Skeletal muscle satellite cell (primary cell): ENCODE measurements at regions not wholly inside any gene's neighbourhood (a gene's known extent, or its start where the extent isn't known, plus 50 kb on each side); places are given as distances from the start of the nearest gene placed in this dataset.

Experiments used
- H3K27me3 ChIP-seq: 2 replicates; pipeline ENCODE4 v1.7.0; 2013; ENCODE audit warnings: low read length; ENCODE audit not compliant: control insufficient read depth, insufficient read depth
- H3K36me3 ChIP-seq: 2 replicates; pipeline ENCODE4 v1.7.0; 2013; ENCODE audit warnings: mild to moderate bottlenecking, control low read depth, low read length; ENCODE audit not compliant: insufficient read depth
- H3K4me1 ChIP-seq: 2 replicates; pipeline ENCODE4 v1.7.0; 2013; ENCODE audit warnings: low read length; ENCODE audit not compliant: control insufficient read depth, insufficient read depth
- H3K4me2 ChIP-seq: 2 replicates; pipeline ENCODE4 v1.7.0; 2013; ENCODE audit warnings: mild to moderate bottlenecking, low read length
- H3K4me3 ChIP-seq: 2 replicates; pipeline ENCODE4 v1.7.0; 2013; ENCODE audit warnings: low read length
- H3K9ac ChIP-seq: 2 replicates; pipeline ENCODE4 v1.7.0; 2013; ENCODE audit warnings: mild to moderate bottlenecking, low read depth, low read length, moderate library complexity
- H3K9me3 ChIP-seq: replicated peaks from 2 replicates; pipeline ENCODE4 v1.7.0; 2013; ENCODE audit warnings: mild to moderate bottlenecking, control low read depth, low read length

DNA sequence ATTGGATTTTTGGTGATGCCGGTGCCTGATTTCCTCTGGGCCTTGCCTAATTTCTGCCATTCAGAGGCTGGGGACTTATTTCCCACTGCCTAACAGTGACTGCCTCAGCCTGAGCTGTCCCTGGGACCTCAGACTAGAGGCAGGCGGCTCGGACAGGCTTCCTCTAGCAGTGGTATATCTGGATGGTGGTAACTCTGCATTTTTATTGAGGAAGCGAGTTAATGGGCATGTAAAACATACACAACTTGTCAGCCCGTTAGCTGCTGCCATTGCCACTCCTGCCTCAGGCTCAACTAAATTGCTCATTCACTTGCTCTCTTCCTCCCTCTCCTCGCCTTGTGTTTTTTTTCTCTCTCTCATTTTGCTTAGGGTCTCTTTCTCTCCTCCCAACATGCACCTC, 561.6 kb downstream of the BUD13 start:
- H3K9me3 ChIP-seq = no peaks in the 10 kb centered on the region
- H3K4me3 ChIP-seq = no peak overlapping the region
- no peak overlapping the region for H3K9ac ChIP-seq
- no peaks in the 10 kb centered on the region for H3K36me3 ChIP-seq
- H3K27me3 ChIP-seq = no peaks in the 10 kb centered on the region
- H3K4me1 ChIP-seq = no peaks in the 10 kb centered on the region
- no peak overlapping the region for H3K4me2 ChIP-seq

DNA sequence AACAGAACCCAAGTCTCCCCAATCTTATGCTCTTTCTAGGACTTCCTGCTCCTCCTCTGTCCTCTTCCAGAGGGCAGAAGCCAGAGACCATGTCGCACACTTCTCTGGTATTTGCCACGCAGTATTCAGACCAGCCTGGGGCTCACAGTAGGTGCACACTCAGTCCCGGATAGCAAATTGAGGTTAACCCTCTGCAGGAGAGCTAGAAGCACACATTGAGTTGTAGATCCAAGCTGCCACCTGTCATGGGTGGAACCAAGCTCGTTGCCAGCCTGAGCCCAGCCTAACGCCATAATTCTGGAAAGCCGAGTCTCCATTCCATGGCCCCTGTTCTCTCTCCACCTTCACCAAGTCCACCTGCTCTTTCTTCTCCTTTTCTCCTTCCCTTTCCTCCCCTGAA, 562.1 kb downstream of the BUD13 start:
- Histone ChIP-seq H3K27me3 (no peaks in the 10 kb centered on the region), H3K4me2 (no peak overlapping the region), H3K9me3 (no peaks in the 10 kb centered on the region), H3K9ac (no peak overlapping the region), H3K36me3 (no peaks in the 10 kb centered on the region), H3K4me1 (no peaks in the 10 kb centered on the region), H3K4me3 (no peak overlapping the region)

DNA sequence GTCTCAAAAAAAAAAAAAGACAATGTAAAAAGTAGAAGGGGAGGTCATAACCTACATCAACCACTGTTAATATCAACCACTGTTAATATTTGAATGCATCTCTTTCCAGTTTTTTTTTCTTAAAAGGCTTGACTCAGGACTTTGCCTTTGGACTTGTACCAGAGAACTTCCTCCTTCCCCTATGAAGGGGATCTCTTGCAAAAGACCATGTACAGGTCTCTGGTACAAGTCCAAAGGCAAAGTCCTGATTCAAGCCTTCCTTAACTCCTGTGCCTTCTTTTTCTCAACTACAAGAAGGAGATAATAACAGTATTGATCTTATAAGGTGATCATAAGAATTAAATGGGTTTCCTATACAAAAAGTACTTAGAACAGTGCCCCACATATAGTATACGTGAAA, 563.5 kb downstream of the BUD13 start:
- H3K4me3 ChIP-seq = no peak overlapping the region
- no peak overlapping the region for H3K9ac ChIP-seq
- H3K9me3 ChIP-seq = no peaks in the 10 kb centered on the region

DNA sequence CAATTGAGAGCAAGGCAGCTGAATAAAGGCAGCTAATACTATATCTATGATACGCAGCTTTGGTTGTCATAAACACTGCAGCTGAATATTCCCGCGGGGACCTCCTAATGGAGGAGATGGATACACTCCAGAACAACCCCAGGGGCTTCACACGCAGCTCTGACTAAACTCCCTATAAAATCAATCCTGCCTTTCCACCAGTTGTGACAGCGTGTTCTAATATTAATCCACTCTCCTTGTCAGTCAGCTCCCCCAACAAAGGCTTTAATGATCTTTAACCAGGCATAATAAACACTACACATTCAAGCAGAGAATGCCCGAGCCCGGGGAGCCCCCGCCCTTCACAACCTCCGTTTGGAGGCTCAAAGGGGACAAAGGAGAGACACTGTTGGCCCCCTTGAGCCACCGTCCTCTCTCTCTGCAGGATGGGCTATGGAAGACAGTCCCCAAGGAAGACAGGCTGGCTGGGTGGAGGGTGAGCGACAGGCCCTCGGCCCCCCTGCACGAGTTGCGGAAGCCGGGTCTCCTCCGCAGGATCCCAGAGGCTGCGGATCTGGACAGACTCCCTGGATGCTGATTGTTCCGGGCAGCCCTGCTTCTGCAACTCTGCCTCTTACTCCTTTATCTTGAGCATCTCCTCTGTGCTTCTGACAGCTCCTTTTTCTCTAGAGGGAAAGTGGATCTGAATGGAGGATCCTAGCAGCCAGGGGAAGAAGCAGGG, 565.2 kb downstream of the BUD13 start:
- H3K4me3 ChIP-seq = no peak overlapping the region
- no peak overlapping the region for H3K9ac ChIP-seq
- H3K27me3 ChIP-seq = no peaks in the 10 kb centered on the region

More for the DNA sequence above, 563.5 kb downstream of the BUD13 start:
- H3K27me3 ChIP-seq = no peaks in the 10 kb centered on the region
- no peaks in the 10 kb centered on the region for H3K4me1 ChIP-seq
- H3K4me2 ChIP-seq = no peak overlapping the region
- H3K36me3 ChIP-seq = no peaks in the 10 kb centered on the region

GRCh38 chr11:116207019-116207418, 565.8 kb downstream of the BUD13 start:
- H3K9me3 ChIP-seq = no peaks in the 10 kb centered on the region
- H3K4me2 ChIP-seq = no peak overlapping the region
- H3K27me3 ChIP-seq = no peaks in the 10 kb centered on the region
- no peak overlapping the region for H3K4me3 ChIP-seq
- H3K4me1 ChIP-seq = no peaks in the 10 kb centered on the region
- H3K36me3 ChIP-seq = no peaks in the 10 kb centered on the region
- no peak overlapping the region for H3K9ac ChIP-seq

More for the DNA sequence above, 565.2 kb downstream of the BUD13 start:
- H3K4me2 ChIP-seq = no peak overlapping the region
- H3K4me1 ChIP-seq = no peaks in the 10 kb centered on the region
- H3K9me3 ChIP-seq = no peaks in the 10 kb centered on the region
- H3K36me3 ChIP-seq = no peaks in the 10 kb centered on the region

- Histone ChIP-seq H3K4me2 (no peak overlapping the region), H3K9ac (no peak overlapping the region), H3K9me3 (no peaks in the 10 kb centered on the region), H3K4me1 (no peaks in the 10 kb centered on the region), H3K4me3 (no peak overlapping the region), H3K36me3 (no peaks in the 10 kb centered on the region), H3K27me3 (no peaks in the 10 kb centered on the region)
Observed at GRCh38 chr11:116202922-116203321, 569.9 kb downstream of the BUD13 start.

DNA sequence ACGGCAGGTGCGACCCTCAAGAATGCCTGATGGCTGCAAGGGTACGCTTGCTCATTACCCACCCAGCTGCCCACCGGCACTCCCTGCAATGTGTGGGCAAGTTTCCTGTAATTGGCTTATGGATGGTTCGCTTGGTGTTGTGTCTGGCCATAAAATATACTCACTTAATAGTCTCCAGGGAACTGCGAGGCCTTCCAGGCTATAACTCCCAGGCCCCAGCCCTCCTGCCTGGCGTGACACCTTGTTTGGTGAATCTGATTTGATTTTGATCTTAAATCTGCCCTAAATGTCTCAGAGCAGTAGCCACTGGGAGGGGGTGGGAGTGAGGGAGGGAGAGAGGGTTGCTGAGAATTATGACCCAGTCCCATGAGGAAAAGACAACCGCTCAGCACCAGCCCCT, 572.2 kb downstream of the BUD13 start:
- H3K9me3 ChIP-seq = no peaks in the 10 kb centered on the region
- no peak overlapping the region for H3K4me2 ChIP-seq
- H3K27me3 ChIP-seq = no peaks in the 10 kb centered on the region
- no peaks in the 10 kb centered on the region for H3K4me1 ChIP-seq
- no peaks in the 10 kb centered on the region for H3K36me3 ChIP-seq
- H3K9ac ChIP-seq = no peak overlapping the region
- no peak overlapping the region for H3K4me3 ChIP-seq

GRCh38 chr11:116199182-116199581, 573.6 kb downstream of the BUD13 start:
- Histone ChIP-seq H3K9ac (no peak overlapping the region), H3K27me3 (no peaks in the 10 kb centered on the region), H3K9me3 (no peaks in the 10 kb centered on the region), H3K4me3 (no peak overlapping the region), H3K4me1 (no peaks in the 10 kb centered on the region), H3K4me2 (no peak overlapping the region), H3K36me3 (no peaks in the 10 kb centered on the region)

- H3K36me3 ChIP-seq = no peaks in the 10 kb centered on the region
- H3K4me3 ChIP-seq = no peak overlapping the region
- peaks cover 3% of the 10 kb centered on the region for H3K27me3 ChIP-seq
- peak overlapping the region; percentile 74 for H3K4me2 ChIP-seq
- H3K4me1 ChIP-seq = no peaks in the 10 kb centered on the region
- no peaks in the 10 kb centered on the region for H3K9me3 ChIP-seq
- H3K9ac ChIP-seq = no peak overlapping the region
Observed at GRCh38 chr11:116194156-116194904, 578.5 kb downstream of the BUD13 start.

DNA sequence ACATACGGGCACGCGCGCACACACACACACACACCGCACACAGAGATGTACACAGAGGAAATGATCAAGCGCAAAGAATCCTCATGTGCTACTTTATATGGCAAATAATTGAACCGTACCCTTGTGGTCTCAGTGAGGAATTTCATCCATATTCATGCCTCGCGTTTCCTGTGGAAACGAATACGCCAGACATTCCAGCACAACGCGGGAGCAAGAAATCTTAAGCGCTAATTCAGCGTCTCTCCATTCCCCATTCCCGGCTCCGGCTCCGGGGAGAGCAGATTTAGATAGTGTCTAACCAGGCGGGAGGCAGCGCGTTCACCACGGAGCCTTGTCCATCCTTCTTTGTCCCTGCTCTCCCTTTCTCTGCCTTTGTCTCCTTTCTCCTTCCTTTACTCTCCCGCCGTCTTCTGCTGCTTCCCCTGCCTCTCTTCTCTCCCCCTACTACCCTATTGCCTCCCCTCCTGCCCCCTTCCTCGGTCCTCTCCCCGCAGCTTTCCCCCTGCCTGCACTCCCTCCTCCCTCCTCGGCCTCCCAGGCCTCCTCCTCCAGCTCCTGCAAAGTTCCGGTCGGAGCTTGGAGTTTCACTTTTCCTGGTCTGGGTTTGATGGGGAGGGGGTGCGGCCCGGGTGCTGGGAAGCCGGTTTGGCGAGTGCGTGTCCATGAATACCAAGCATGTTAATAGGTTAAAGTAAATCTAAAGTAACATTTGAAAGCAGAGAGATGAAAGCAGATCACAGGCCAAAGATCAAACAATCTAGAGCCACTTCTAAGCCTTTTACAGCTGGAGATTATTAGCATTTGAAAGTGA, 579.3 kb downstream of the BUD13 start:
- no peaks in the 10 kb centered on the region for H3K9me3 ChIP-seq
- no peak overlapping the region for H3K9ac ChIP-seq
- H3K27me3 ChIP-seq = peaks cover 3% of the 10 kb centered on the region
- no peaks in the 10 kb centered on the region for H3K4me1 ChIP-seq
- H3K36me3 ChIP-seq = no peaks in the 10 kb centered on the region
- peak overlapping the region; percentile 74 for H3K4me2 ChIP-seq
- peak overlapping the region; percentile 65 for H3K4me3 ChIP-seq

DNA sequence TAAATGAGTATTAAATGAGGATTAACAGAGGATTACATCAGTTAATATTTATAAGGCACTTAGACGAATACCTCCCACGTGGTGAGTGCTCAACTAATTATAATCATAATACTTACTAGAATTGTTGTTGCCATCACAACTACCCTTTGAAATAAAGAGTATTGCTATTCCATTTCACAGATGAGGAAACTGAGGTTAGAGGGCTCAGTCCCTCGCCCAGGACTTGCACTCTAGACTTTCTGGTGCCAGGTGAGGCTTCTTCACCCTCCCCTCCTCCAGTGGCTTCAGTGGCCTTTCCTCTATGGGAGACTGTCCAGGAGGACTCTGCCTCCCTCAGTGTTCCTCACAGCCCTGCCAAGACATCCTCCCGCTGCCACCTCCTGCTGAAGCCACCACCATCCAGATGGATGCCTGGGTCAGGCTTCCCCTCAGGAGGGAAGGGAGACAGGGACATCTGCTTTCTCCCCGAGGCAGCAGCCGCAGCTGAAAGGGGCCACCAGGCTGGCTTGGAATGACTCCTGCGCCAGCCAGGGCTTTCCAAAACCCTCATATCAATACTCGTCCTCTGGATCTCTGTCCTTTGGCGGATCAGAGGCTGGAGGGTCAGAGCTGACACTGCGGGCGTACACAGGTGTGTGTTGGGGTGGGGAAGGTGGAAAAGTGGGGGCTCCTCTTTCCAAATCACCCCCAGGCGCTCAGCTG, 580.1 kb downstream of the BUD13 start:
- peaks cover 3% of the 10 kb centered on the region for H3K27me3 ChIP-seq
- no peaks in the 10 kb centered on the region for H3K9me3 ChIP-seq
- H3K36me3 ChIP-seq = no peaks in the 10 kb centered on the region
- H3K9ac ChIP-seq = no peak overlapping the region
- no peaks in the 10 kb centered on the region for H3K4me1 ChIP-seq
- H3K4me2 ChIP-seq = peak overlapping the region; percentile 74
- no peak overlapping the region for H3K4me3 ChIP-seq
